Neuronal stem cell (in vitro differentiated cells): ENCODE measurements at regions not wholly inside any gene's neighbourhood (a gene's known extent, or its start where the extent isn't known, plus 50 kb on each side); places are given as distances from the start of the nearest gene placed in this dataset.

Source experiments
- DNase-seq: peaks from one replicate; pipeline ENCODE4 v3.0.0-alpha.2; 2013; ENCODE audit warnings: low spot score
- H2AFZ ChIP-seq: one replicate; pipeline ENCODE4 v1.6.1; 2013; ENCODE audit warnings: mild to moderate bottlenecking, low read length, inconsistent platforms
- H2AK5ac ChIP-seq: 2 replicates; pipeline ENCODE4 v1.6.1; 2013; ENCODE audit warnings: low read depth, mild to moderate bottlenecking, inconsistent platforms, low read length, moderate library complexity, mixed read lengths
- H2BK120ac ChIP-seq: 2 replicates; pipeline ENCODE4 v1.6.1; 2013; ENCODE audit warnings: low read depth, mild to moderate bottlenecking, inconsistent platforms, low read length, moderate library complexity, mixed read lengths
- H2BK12ac ChIP-seq: one replicate; pipeline ENCODE4 v1.6.1; 2013; ENCODE audit warnings: low read length, inconsistent platforms
- H2BK15ac ChIP-seq: 2 replicates; pipeline ENCODE4 v1.6.1; 2013; ENCODE audit warnings: mild to moderate bottlenecking, low read length, inconsistent platforms, mixed read lengths
- H2BK5ac ChIP-seq: one replicate; pipeline ENCODE4 v1.6.1; 2013; ENCODE audit warnings: inconsistent platforms, mild to moderate bottlenecking, low read length, moderate library complexity
- H3K14ac ChIP-seq: one replicate; pipeline ENCODE4 v1.6.1; 2013; ENCODE audit warnings: low read length, inconsistent platforms
- H3K18ac ChIP-seq: 2 replicates; pipeline ENCODE4 v1.6.1; 2013; ENCODE audit warnings: low read length, inconsistent platforms
- H3K23ac ChIP-seq: 2 replicates; pipeline ENCODE4 v1.6.1; 2013; ENCODE audit warnings: low read depth, mild to moderate bottlenecking, mixed read lengths, low read length, inconsistent platforms; ENCODE audit not compliant: poor library complexity
- H3K27ac ChIP-seq: replicated peaks from 3 replicates; pipeline ENCODE4 v1.5.1; 2013; ENCODE audit warnings: low read length, inconsistent platforms
- H3K27me3 ChIP-seq, 3 experiments: 2 replicates each; pipeline ENCODE4 v1.6.1; 2013; ENCODE audit warnings: low read length in 3 of 3, mild to moderate bottlenecking in 2 of 3, inconsistent platforms in 1 of 3, low read depth in 1 of 3, mixed read lengths in 1 of 3, moderate library complexity in 1 of 3; ENCODE audit not compliant: control insufficient read depth in 3 of 3, insufficient read depth in 3 of 3
- H3K36me3 ChIP-seq, 2 donors: replicated peaks in 1 of 2; 2 replicates each; pipeline ENCODE4 v1.6.1; 2013; ENCODE audit warnings: low read length in 2 of 2; ENCODE audit not compliant: control insufficient read depth in 2 of 2, insufficient read depth in 2 of 2
- H3K4ac ChIP-seq: 2 replicates; pipeline ENCODE4 v1.6.1; 2013; ENCODE audit warnings: inconsistent platforms, mild to moderate bottlenecking, low read length, moderate library complexity
- H3K4me1 ChIP-seq, 2 donors: 1 replicate in 1 of 2; 2 replicates in 1 of 2; pipeline ENCODE4 v1.6.1; 2013; ENCODE audit warnings: low read length in 2 of 2, low read depth in 1 of 2; ENCODE audit not compliant: control insufficient read depth in 2 of 2, insufficient read depth in 1 of 2
- H3K4me2 ChIP-seq: one replicate; pipeline ENCODE4 v1.6.1; 2013; ENCODE audit warnings: mild to moderate bottlenecking, low read length, inconsistent platforms; ENCODE audit not compliant: insufficient read depth, poor library complexity, severe bottlenecking
- H3K4me3 ChIP-seq, 2 donors: 2 replicates each; pipeline ENCODE4 v1.5.1; 2013; ENCODE audit warnings: low read length in 2 of 2, mild to moderate bottlenecking in 2 of 2, inconsistent platforms in 1 of 2, moderate library complexity in 1 of 2
- H3K79me1 ChIP-seq: one replicate; pipeline ENCODE4 v1.6.1; 2013; ENCODE audit warnings: low read depth, mild to moderate bottlenecking, inconsistent platforms, low read length, moderate library complexity
- H3K9ac ChIP-seq: one replicate; pipeline ENCODE4 v1.6.1; 2013; ENCODE audit warnings: mild to moderate bottlenecking, low read depth, low read length, inconsistent platforms; ENCODE audit not compliant: poor library complexity
- H3K9me3 ChIP-seq, 2 donors: replicated peaks in 1 of 2; 2 replicates each; pipeline versions ENCODE3 to v1.6.1; 2013; ENCODE audit warnings: low read length in 2 of 2, mild to moderate bottlenecking in 2 of 2, inconsistent platforms in 1 of 2, low read depth in 1 of 2, mixed read lengths in 1 of 2, moderate library complexity in 1 of 2; ENCODE audit not compliant: control insufficient read depth in 2 of 2, insufficient read depth in 1 of 2
- H4K8ac ChIP-seq: one replicate; pipeline ENCODE4 v1.6.1; 2013; ENCODE audit warnings: low read depth, mild to moderate bottlenecking, inconsistent platforms, low read length, moderate library complexity
- H4K91ac ChIP-seq: one replicate; pipeline ENCODE4 v1.6.1; 2013; ENCODE audit warnings: low read length, low read depth, mild to moderate bottlenecking, inconsistent platforms; ENCODE audit not compliant: poor library complexity
- WGBS, 2 donors: extraction: QIAGEN DNeasy Blood & Tissue Kit; methylation state at CpG; one replicate each; pipeline ENCODE4 v1.1.7; 2013; ENCODE audit warnings: missing lambda C conversion rate in 2 of 2, mixed read lengths in 1 of 2; ENCODE audit not compliant: insufficient read length in 2 of 2, insufficient replicate concordance in 1 of 2; ENCODE audit errors: extremely low coverage in 2 of 2; 5-methylcytosine and 5-hydroxymethylcytosine counted together

DNA sequence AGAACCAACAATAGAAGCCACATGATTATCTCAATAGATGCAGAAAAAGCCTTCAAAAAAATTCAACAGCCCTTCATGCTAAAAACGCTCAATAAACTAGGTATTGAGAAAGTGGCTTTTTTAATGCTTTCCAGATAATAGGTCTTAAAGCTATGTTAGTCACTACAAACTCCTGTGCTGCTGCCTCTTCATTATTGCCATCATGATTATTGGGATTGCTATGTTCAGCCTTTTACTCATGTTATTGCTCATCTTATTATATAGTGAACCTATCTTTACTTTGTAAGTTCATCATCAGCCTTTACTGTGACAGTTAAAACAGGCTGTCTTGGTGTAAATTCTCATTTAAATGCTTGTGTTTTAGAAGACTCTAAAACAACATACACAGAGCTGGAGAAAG, 1557.2 kb upstream of the ZEB2 start:
- Histone ChIP-seq H3K27me3 (no peaks in the 10 kb centered on the region), H3K4me1 (no peaks in the 10 kb centered on the region), H3K14ac (no peak overlapping the region), H2BK12ac (no peak overlapping the region), H2BK120ac (no peak overlapping the region), H3K27ac (no peak overlapping the region), H3K36me3 (no peaks in the 10 kb centered on the region), H3K23ac (no peak overlapping the region), H3K4me2 (no peak overlapping the region), H3K4me3 (no peak overlapping the region), H3K18ac (no peak overlapping the region), H3K9me3 (no peaks in the 10 kb centered on the region), H2AK5ac (no peak overlapping the region), H2AFZ (no peak overlapping the region), H4K8ac (no peak overlapping the region), H3K79me1 (no peaks in the 10 kb centered on the region), H2BK5ac (no peak overlapping the region), H4K91ac (no peak overlapping the region), H2BK15ac (no peak overlapping the region), H3K9ac (no peak overlapping the region), H3K4ac (no peak overlapping the region)
- no CpG with 5 or more reads among the region's 1 CpG for WGBS, 2 donors
- DNase-seq = no peak

- no peak overlapping the region for H3K4me2 ChIP-seq
Observed at GRCh38 chr2:146068051-146068450, 1548.1 kb upstream of the ZEB2 start.

GRCh38 chr2:146048141-146048540, 1528.2 kb upstream of the ZEB2 start:
- no peak overlapping the region for H3K14ac ChIP-seq
- H2BK15ac ChIP-seq = no peak overlapping the region
- H3K79me1 ChIP-seq = no peaks in the 10 kb centered on the region
- no peaks in the 10 kb centered on the region for H3K27me3 ChIP-seq
- WGBS, 2 donors = no CpG with 5 or more reads among the region's 1 CpG
- no peak overlapping the region for H3K4me2 ChIP-seq
- H3K9ac ChIP-seq = no peak overlapping the region
- no peaks in the 10 kb centered on the region for H3K9me3 ChIP-seq
- H3K18ac ChIP-seq = no peak overlapping the region
- DNase-seq = no peak
- no peak overlapping the region for H2BK12ac ChIP-seq
- H2AK5ac ChIP-seq = no peak overlapping the region
- no peaks in the 10 kb centered on the region for H3K4me1 ChIP-seq
- H4K91ac ChIP-seq = no peak overlapping the region
- H2BK5ac ChIP-seq = no peak overlapping the region
- no peak overlapping the region for H2BK120ac ChIP-seq
- H3K23ac ChIP-seq = no peak overlapping the region
- H3K4me3 ChIP-seq = no peak overlapping the region
- H4K8ac ChIP-seq = no peak overlapping the region
- H3K27ac ChIP-seq = no peak overlapping the region
- H2AFZ ChIP-seq = no peak overlapping the region
- no peaks in the 10 kb centered on the region for H3K36me3 ChIP-seq
- no peak overlapping the region for H3K4ac ChIP-seq

More at GRCh38 chr2:146068051-146068450, 1548.1 kb upstream of the ZEB2 start:
- H2AK5ac ChIP-seq = no peak overlapping the region
- no peaks in the 10 kb centered on the region for H3K27me3 ChIP-seq
- H3K23ac ChIP-seq = no peak overlapping the region
- no peak overlapping the region for H2BK120ac ChIP-seq
- H2BK5ac ChIP-seq = no peak overlapping the region
- H2AFZ ChIP-seq = no peak overlapping the region
- DNase-seq = no peak
- H3K4me3 ChIP-seq = no peak overlapping the region
- no peak overlapping the region for H2BK12ac ChIP-seq
- H3K4ac ChIP-seq = no peak overlapping the region
- H3K9me3 ChIP-seq = peaks cover 2 to 4% of the 10 kb centered on the region in 2 donors
- no peak overlapping the region for H4K8ac ChIP-seq
- H3K79me1 ChIP-seq = no peaks in the 10 kb centered on the region
- H4K91ac ChIP-seq = no peak overlapping the region
- no peak overlapping the region for H2BK15ac ChIP-seq
- H3K27ac ChIP-seq = no peak overlapping the region
- H3K14ac ChIP-seq = no peak overlapping the region
- no peaks in the 10 kb centered on the region for H3K36me3 ChIP-seq
- no peak overlapping the region for H3K9ac ChIP-seq
- no peak overlapping the region for H3K18ac ChIP-seq
- H3K4me1 ChIP-seq = no peaks in the 10 kb centered on the region

DNA sequence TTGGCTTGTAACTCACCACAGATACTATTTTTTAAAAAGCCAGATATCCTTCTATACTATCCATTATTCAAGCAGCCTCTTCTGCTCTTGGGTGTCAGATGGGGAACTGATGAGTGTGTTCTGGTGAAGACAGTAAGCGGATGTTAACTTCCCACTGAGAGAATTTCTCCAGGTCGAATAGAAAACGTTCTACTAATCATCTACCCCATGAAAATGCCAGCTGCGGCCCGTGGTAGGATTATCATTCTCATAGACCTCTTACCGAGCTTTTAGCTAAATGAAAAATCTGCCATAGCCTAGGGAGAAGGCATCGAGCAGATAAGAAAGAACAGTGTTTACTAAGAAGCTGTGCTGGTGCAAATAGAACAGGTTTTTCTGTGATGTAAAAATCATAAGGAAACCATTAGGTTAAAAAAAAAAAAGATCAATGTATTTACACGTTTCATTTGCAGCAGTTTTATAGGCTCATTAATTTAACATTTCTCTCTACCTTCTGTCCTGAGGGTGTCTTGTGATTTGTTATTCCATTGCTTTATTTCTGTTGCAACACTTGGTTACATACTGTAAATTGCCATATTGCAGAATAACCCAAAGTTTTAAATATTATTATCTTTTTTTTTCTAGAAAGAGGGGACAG, 1521.5 kb upstream of the ZEB2 start:
- Histone ChIP-seq H2BK12ac (no peak overlapping the region), H3K4me1 (no peaks in the 10 kb centered on the region), H4K91ac (no peak overlapping the region), H3K27me3 (no peaks in the 10 kb centered on the region), H3K27ac (no peak overlapping the region), H2BK5ac (no peak overlapping the region), H3K9ac (no peak overlapping the region), H3K4me3 (no peak overlapping the region), H3K23ac (no peak overlapping the region), H3K9me3 (no peaks in the 10 kb centered on the region), H3K36me3 (no peaks in the 10 kb centered on the region), H2BK15ac (no peak overlapping the region), H2AFZ (peak overlapping the region; percentile 73), H3K4ac (no peak overlapping the region), H3K4me2 (no peak overlapping the region), H3K79me1 (no peaks in the 10 kb centered on the region), H3K14ac (no peak overlapping the region), H2BK120ac (no peak overlapping the region), H3K18ac (no peak overlapping the region), H2AK5ac (no peak overlapping the region), H4K8ac (no peak overlapping the region)
- no CpG with 5 or more reads among the region's 8 CpGs for WGBS, 2 donors
- no peak for DNase-seq
